Uterus (tissue), 3 donors: ENCODE measurements at regions not wholly inside any gene's neighbourhood (a gene's known extent, or its start where the extent isn't known, plus 50 kb on each side); places are given as distances from the start of the nearest gene placed in this dataset. TPM values are rescaled to one million over a fixed set of nuclear protein-coding genes. Genes with fewer than 3 reads are reported as not detected.

Experiments used
- DNase-seq, 2 donors: peaks; one replicate each; pipeline ENCODE4 v3.0.0-alpha.2; 2019 to 2020
- H3K27ac ChIP-seq, 2 donors: fragments of 200-600 bp; sonication (generic); 1 replicate in 1 of 2; 2 replicates in 1 of 2; pipeline ENCODE4 v1.5.1; 2016 to 2018
- H3K27me3 ChIP-seq, 2 donors: fragments of 200-600 bp; sonication (generic); one replicate each; pipeline ENCODE4 v1.5.1; 2018 to 2019; ENCODE audit warnings: control low read depth in 1 of 2
- H3K36me3 ChIP-seq, 2 donors: fragments of 200-600 bp; sonication (generic); one replicate each; pipeline ENCODE4 v1.5.1; 2019; ENCODE audit warnings: control low read depth in 1 of 2
- H3K4me1 ChIP-seq, 2 donors: fragments of 200-600 bp; sonication (generic); one replicate each; pipeline ENCODE4 v1.5.1; 2018 to 2019; ENCODE audit warnings: control low read depth in 1 of 2
- H3K4me3 ChIP-seq, 2 donors: fragments of 200-600 bp; sonication (generic); 1 replicate in 1 of 2; 2 replicates in 1 of 2; pipeline ENCODE4 v1.5.1; 2018 to 2019; ENCODE audit warnings: mild to moderate bottlenecking in 1 of 2
- H3K9me3 ChIP-seq, 2 donors: fragments of 200-600 bp; sonication (generic); one replicate each; pipeline ENCODE4 v1.5.1; 2019; ENCODE audit warnings: control low read depth in 1 of 2
- CTCF ChIP-seq, 4 experiments: fragments of 200-600 bp in 2 of 4; fragments of 450-650 bp in 2 of 4; sonication (generic) in 2 of 4; IDR thresholded peaks; one replicate each; pipeline ENCODE4 v1.5.1; 2016 to 2019; ENCODE audit warnings: antibody characterized with exemption in 4 of 4, mild to moderate bottlenecking in 2 of 4, moderate library complexity in 1 of 4
- POLR2A ChIP-seq, 2 donors: fragments of 450-650 bp; IDR thresholded peaks; one replicate each; pipeline ENCODE4 v1.6.1; 2016; ENCODE audit warnings: antibody characterized with exemption in 2 of 2, mild to moderate bottlenecking in 1 of 2, moderate library complexity in 1 of 2
- intact Hi-C: fragments of 100-400 bp; cut with DNase I; formaldehyde crosslinking; loops from one replicate; pipeline ENCODE4 v1.15.1; 2023; ENCODE audit warnings: low total_unique reads
- small RNA-seq: library from RNA; depleted of rRNA; stranded (forward); fragments of <200 nt; gene quantifications from one replicate; pipeline ENCODE3, GENCODE V24; 2016
- donor health status: DM: yes; HTN: yes; CAD: no.

- no peak for DNase-seq
- H3K9me3 ChIP-seq, result no peaks in the 10 kb centered on the region
- intact Hi-C loops, result no loop called here
- H3K4me1 ChIP-seq, result no peaks in the 10 kb centered on the region
- H3K4me3 ChIP-seq, result no peak overlapping the region
- no peaks in the 10 kb centered on the region for H3K36me3 ChIP-seq
- H3K27ac ChIP-seq, result no peak overlapping the region
- TF ChIP-seq CTCF (IDR thresholded peaks at IDR 0.05) (no peak), POLR2A (IDR thresholded peaks at IDR 0.05) (no peak)
- H3K27me3 ChIP-seq, result no peaks in the 10 kb centered on the region
Measured at GRCh38 chr1:90107990-90108389, 113.1 kb downstream of the ZNF326 start.

- Histone ChIP-seq H3K27ac (no peak overlapping the region), H3K4me3 (no peak overlapping the region), H3K4me1 (no peaks in the 10 kb centered on the region), H3K9me3 (no peaks in the 10 kb centered on the region), H3K27me3 (no peaks in the 10 kb centered on the region), H3K36me3 (no peaks in the 10 kb centered on the region)
- TF ChIP-seq CTCF (IDR thresholded peaks at IDR 0.05) (no peak), POLR2A (IDR thresholded peaks at IDR 0.05) (no peak)
- intact Hi-C loops, result no loop called here
- no peak for DNase-seq
Measured at GRCh38 chr1:90106311-90106710, 111.4 kb downstream of the ZNF326 start.

- H3K27me3 ChIP-seq, result no peaks in the 10 kb centered on the region
- DNase-seq, result no peak
- H3K36me3 ChIP-seq, result no peaks in the 10 kb centered on the region
- no peak overlapping the region for H3K4me3 ChIP-seq
- intact Hi-C loops, result no loop called here
- no peaks in the 10 kb centered on the region for H3K9me3 ChIP-seq
- no peaks in the 10 kb centered on the region for H3K4me1 ChIP-seq
- TF ChIP-seq POLR2A (IDR thresholded peaks at IDR 0.05) (no peak), CTCF (IDR thresholded peaks at IDR 0.05) (no peak)
- H3K27ac ChIP-seq, result no peak overlapping the region
Measured at GRCh38 chr1:90104941-90105538, 110.1 kb downstream of the ZNF326 start.

GRCh38 chr1:90100566-90100965, 105.7 kb downstream of the ZNF326 start:
- intact Hi-C loops, result no loop called here
- Histone ChIP-seq H3K36me3 (no peaks in the 10 kb centered on the region), H3K27me3 (no peaks in the 10 kb centered on the region), H3K27ac (no peak overlapping the region), H3K4me3 (no peak overlapping the region), H3K9me3 (no peaks in the 10 kb centered on the region), H3K4me1 (no peaks in the 10 kb centered on the region)
- TF ChIP-seq POLR2A (IDR thresholded peaks at IDR 0.05), result no peak
- no peak for TF ChIP-seq CTCF (IDR thresholded peaks at IDR 0.05)
- no peak for DNase-seq

- H3K4me3 ChIP-seq, result no peak overlapping the region
- TF ChIP-seq POLR2A (IDR thresholded peaks at IDR 0.05) (no peak), CTCF (IDR thresholded peaks at IDR 0.05) (no peak)
- intact Hi-C loops, result no loop called here
- no peak for DNase-seq
- no peaks in the 10 kb centered on the region for H3K4me1 ChIP-seq
- no peaks in the 10 kb centered on the region for H3K27me3 ChIP-seq
- no peaks in the 10 kb centered on the region for H3K36me3 ChIP-seq
- no peaks in the 10 kb centered on the region for H3K9me3 ChIP-seq
- H3K27ac ChIP-seq, result no peak overlapping the region
Measured at GRCh38 chr1:90092441-90092840, 97.5 kb downstream of the ZNF326 start.

Small RNAs in the stretch of these regions (small RNA-seq; reads per million reads assigned to genes)
- gene RNU6-695P, result not detected
